ENCODE measurements at regions not wholly inside any gene's neighbourhood (a gene's known extent, or its start where the extent isn't known, plus 50 kb on each side); places are given as distances from the start of the nearest gene placed in this dataset.
A peak's percentile ranks its signal among the peaks of the same experiment; 100 is the strongest.
"Not testable (repeated sequence)": the region's sequence is repeated elsewhere in the genome, so short reads cannot be mapped to it uniquely, and the experiment has no call there.

GRCh38 chr9:75810063-75810462 is 80.4 kb upstream of the PCSK5 start:
- no peak for DNase-seq

DNA sequence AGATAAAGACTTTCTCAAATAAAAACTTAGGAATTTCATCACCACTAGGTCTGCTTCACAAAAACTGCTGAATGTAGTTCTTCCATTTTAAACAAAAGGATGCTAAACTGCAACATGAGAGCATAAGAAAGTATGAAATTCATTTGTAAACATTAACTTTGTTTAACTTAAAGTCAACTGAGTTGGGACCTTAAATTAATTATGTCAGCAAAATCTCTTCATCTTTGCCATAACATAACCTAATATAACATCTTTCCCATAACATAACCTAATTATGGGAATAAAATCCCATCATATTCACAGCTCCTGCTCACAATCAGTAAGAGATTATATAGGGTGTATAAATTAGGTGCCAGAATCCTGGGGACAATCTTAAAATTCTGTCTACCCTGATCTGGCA is 78.8 kb upstream of the PCSK5 start:
- DNase-seq = no peak

DNA sequence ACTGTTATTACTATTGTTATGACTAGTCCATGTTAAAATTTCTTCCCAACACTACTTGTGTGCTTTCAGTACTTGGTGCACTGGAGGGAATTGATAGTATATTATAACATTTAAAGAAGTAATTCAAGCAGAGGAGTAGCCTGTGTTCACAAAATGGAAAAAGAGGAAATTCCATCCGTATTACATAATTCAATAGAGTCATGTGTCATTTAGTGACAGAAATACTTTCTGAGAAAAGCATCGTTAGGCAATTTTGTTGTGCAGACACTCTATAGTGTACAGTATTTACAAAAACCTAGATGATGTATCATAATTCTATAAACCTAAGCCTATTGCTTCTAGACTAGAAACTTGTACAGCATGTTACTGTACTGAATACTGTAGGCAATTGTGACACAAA is 78.3 kb upstream of the PCSK5 start:
- DNase-seq = no peak

- DNase-seq = peak; percentile 45
Observed at GRCh38 chr9:75814667-75815066, 75.8 kb upstream of the PCSK5 start.

DNA sequence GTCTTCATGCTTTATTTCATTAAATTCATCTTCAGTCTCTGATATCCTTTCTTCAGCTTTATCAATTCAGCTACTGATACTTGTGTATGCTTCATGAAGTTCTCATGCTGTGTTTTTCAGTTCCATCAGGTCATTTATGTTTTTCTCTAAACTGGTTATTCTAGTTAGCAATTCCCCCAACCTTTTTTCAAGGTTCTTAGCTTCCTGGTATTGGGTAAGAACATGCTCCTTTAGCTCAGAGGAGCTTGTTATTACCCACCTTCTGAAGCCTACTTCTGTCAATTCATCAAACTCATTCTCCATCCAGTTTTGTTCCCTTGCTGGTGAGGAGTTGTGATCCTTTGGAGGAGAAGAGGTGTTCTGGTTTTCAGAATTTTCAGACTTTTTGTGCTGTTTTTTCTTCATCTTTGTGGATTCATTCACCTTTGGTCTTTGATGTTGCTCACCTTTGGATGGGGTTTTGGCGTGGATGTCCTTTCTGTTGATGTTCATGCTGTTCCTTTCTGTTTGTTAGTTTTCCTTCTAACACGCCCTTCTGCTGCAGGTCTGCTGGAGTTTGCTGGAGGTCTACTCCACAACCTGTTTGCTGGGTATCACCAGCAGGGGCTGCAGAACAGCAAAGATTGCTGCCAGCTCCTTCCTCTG is 69.9 kb upstream of the PCSK5 start:
- DNase-seq = not testable (repeated sequence)

GRCh38 chr9:75823151-75823550 is 67.3 kb upstream of the PCSK5 start:
- DNase-seq = no peak

DNA sequence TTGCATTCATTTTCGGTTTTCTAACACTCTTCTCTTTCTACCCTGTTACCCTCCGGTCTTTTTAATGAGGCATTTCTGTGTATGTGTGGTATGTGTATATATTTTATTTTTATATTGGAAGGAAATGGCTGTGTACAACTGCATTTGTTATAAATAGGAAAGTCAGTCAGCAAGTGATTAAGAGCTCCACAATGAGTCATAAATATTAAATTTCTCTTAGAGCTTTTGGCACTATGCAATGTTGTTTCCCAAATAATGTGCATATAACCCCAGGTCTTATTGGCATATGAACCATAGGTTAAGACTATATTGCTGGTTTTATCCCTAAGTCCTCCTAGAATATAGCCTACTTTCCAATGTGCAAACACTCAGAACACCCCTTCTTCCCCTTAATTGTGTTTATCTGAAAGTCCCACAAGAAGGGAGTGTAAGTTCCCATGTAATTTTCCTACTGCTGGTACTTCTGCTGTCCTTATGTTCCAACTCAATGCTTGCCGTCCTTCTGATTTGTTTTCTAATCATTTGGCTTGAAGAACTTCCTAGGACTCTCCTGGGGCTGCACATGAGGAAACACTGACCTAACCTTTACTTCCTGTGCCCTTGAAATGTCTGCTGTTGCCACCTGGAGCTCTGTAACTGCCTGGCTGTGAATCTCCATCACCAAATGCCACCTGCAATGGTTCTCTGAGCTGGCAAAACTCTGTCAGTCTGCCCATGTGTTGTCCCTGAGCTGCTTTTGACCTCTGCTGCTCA is 65.5 kb upstream of the PCSK5 start:
- DNase-seq = no peak

GRCh38 chr9:75826314-75826713 is 64.2 kb upstream of the PCSK5 start:
- no peak for DNase-seq

- no peak for DNase-seq
Observed at GRCh38 chr9:75830303-75830702, 60.2 kb upstream of the PCSK5 start.

- no peak for DNase-seq
Observed at GRCh38 chr9:75833778-75834177, 56.7 kb upstream of the PCSK5 start.

DNA sequence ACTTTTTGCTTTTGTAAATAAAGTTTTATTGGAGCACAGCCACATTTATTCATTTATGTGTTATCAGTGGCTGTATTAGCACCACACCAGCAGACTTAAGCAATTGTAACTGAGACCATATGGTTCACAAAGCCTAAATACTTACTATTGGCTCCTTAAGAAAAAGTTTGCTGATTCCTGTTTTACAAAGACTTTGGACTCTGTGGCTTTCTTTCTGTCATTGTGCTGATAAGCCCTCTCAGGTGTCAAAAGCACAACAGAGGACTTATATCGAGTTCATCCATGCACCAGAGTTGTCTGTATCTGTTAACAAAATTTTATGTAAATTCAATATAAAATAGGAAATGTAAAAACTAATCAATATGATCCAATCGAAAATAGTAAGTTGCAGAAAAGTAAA is 55.6 kb upstream of the PCSK5 start:
- DNase-seq = no peak
